Body of pancreas (tissue), 4 donors: ENCODE measurements at regions not wholly inside any gene's neighbourhood (a gene's known extent, or its start where the extent isn't known, plus 50 kb on each side); places are given as distances from the start of the nearest gene placed in this dataset.

Experiments
- POLR2A ChIP-seq, 3 donors: fragments of 450-650 bp; IDR thresholded peaks; one replicate each; pipeline ENCODE4 v1.6.1; 2016; ENCODE audit warnings: antibody characterized with exemption in 3 of 3, mild to moderate bottlenecking in 2 of 3
- TF ChIP-seq, protein P1 (sequence below), 7 experiments: fragments of 450-650 bp in 4 of 7; fragments of 200-600 bp in 3 of 7; sonication (generic) in 3 of 7; IDR thresholded peaks; one replicate each; pipeline ENCODE4 v1.5.1; 2016 to 2019; ENCODE audit warnings: antibody characterized with exemption in 7 of 7

DNA sequence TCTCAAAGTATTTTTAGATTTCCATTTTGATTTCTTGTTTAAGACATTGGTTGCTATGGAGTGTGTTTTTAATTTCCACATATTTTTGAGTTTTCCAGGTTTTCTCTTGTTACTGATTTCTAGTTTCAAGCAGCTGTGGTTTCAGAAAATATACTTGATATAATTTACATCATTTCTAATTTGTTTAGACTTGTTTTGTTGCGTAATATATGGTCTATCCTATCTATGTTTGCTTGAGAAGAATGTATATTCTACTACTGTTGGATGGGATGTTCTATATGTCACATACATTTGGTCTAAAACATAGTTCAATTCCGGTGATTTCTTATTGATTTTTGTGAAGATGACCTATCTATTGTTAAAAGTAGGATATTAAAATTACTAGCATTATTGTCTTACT, 170.5 kb upstream of the EMCN start:
- TF ChIP-seq, protein P1, sequence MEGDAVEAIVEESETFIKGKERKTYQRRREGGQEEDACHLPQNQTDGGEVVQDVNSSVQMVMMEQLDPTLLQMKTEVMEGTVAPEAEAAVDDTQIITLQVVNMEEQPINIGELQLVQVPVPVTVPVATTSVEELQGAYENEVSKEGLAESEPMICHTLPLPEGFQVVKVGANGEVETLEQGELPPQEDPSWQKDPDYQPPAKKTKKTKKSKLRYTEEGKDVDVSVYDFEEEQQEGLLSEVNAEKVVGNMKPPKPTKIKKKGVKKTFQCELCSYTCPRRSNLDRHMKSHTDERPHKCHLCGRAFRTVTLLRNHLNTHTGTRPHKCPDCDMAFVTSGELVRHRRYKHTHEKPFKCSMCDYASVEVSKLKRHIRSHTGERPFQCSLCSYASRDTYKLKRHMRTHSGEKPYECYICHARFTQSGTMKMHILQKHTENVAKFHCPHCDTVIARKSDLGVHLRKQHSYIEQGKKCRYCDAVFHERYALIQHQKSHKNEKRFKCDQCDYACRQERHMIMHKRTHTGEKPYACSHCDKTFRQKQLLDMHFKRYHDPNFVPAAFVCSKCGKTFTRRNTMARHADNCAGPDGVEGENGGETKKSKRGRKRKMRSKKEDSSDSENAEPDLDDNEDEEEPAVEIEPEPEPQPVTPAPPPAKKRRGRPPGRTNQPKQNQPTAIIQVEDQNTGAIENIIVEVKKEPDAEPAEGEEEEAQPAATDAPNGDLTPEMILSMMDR (IDR thresholded peaks at IDR 0.05): no peak
- no peak for TF ChIP-seq POLR2A (IDR thresholded peaks at IDR 0.05)
